ENCODE measurements at regions not wholly inside any gene's neighbourhood (a gene's known extent, or its start where the extent isn't known, plus 50 kb on each side); places are given as distances from the start of the nearest gene placed in this dataset.

DNA sequence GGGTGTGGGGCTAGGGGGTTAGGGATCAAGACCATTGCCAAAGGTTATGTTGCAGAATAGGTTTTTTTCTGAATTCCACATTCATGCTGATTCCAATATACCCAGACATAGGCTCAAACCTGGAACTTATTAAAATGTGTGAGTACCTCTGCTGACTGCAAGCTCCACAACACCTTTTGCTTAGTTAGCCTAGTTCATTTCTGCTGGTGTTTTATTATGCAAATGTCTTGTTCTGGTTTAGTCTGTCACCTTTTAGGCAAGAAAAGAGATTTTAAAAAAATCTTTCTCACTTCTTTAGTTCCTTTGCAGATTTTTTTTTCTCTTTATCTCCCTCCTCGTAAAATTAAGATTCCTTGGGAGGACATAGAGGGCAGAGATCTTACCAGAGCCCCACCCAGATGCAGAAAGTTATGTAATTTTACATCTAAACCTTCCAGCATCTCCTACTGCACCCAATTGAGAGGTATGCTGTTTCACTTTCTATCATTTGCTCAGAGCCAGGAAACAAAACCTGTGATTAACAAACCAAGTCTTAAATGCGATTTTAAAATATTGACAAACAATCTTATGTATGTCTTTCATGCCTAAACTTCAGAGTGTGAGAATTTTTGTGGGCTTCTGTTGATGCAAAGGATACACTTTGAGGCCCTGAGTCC, 190.7 kb upstream of the CLNK start:
- Histone ChIP-seq H3K36me3 (ENCODE audit: control insufficient read depth in 2 of 2, insufficient read depth in 1 of 2, low read length in 2 of 2) (no peaks in the 10 kb centered on the region), H3K9me3 (ENCODE audit: control insufficient read depth, insufficient read depth, low read depth, low read length) (no peaks in the 10 kb centered on the region), H3K4me1 (ENCODE audit: control insufficient read depth, insufficient read depth, low read length) (no peaks in the 10 kb centered on the region), H3K27ac (ENCODE audit: extremely low read depth, low read depth, low read length) (no peak overlapping the region), H3K4me3 (ENCODE audit: low read depth, low read length) (no peak overlapping the region)
- TF ChIP-seq ZBTB11 (tag by site-specific recombination; conservative IDR thresholded peaks at IDR 0.05; ENCODE audit: low read depth) (no peak), ZNF660 (tag by site-specific recombination; IDR thresholded peaks at IDR 0.05) (no peak), ZNF596 (tag by site-specific recombination; IDR thresholded peaks at IDR 0.05) (no peak), GLI4 (tag by site-specific recombination; IDR thresholded peaks at IDR 0.05) (no peak), ZNF777 (tag by site-specific recombination; IDR thresholded peaks at IDR 0.05; ENCODE audit: borderline replicate concordance) (no peak), ZEB2 (tag by site-specific recombination; IDR thresholded peaks at IDR 0.05) (no peak), ZNF501 (tag by site-specific recombination; IDR thresholded peaks at IDR 0.05) (no peak), ZFP3 (tag by site-specific recombination; IDR thresholded peaks at IDR 0.05; ENCODE audit: low read depth) (no peak), ZNF548 (tag by site-specific recombination; IDR thresholded peaks at IDR 0.05) (no peak), ZBTB17 (tag by site-specific recombination; IDR thresholded peaks at IDR 0.05) (no peak), ZNF302 (tag by site-specific recombination; IDR thresholded peaks at IDR 0.05; ENCODE audit: low read depth) (no peak)
- TF ChIP-seq, protein P1, sequence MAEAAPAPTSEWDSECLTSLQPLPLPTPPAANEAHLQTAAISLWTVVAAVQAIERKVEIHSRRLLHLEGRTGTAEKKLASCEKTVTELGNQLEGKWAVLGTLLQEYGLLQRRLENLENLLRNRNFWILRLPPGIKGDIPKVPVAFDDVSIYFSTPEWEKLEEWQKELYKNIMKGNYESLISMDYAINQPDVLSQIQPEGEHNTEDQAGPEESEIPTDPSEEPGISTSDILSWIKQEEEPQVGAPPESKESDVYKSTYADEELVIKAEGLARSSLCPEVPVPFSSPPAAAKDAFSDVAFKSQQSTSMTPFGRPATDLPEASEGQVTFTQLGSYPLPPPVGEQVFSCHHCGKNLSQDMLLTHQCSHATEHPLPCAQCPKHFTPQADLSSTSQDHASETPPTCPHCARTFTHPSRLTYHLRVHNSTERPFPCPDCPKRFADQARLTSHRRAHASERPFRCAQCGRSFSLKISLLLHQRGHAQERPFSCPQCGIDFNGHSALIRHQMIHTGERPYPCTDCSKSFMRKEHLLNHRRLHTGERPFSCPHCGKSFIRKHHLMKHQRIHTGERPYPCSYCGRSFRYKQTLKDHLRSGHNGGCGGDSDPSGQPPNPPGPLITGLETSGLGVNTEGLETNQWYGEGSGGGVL (tag by site-specific recombination; IDR thresholded peaks at IDR 0.05), result no peak
- TF ChIP-seq, protein P2, sequence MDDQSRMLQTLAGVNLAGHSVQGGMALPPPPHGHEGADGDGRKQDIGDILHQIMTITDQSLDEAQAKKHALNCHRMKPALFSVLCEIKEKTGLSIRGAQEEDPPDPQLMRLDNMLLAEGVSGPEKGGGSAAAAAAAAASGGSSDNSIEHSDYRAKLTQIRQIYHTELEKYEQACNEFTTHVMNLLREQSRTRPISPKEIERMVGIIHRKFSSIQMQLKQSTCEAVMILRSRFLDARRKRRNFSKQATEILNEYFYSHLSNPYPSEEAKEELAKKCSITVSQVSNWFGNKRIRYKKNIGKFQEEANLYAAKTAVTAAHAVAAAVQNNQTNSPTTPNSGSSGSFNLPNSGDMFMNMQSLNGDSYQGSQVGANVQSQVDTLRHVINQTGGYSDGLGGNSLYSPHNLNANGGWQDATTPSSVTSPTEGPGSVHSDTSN (CRISPR knock-in tag; IDR thresholded peaks at IDR 0.05), result no peak
- ChIA-PET CTCF (interaction anchor here (0.5 kb wide), 1 partner anchor 10 kb away, joined by 4 read pairs; no protein-coding TSS in a partner anchor), POLR2A (no interaction called here)

- no peaks in the 10 kb centered on the region for H3K36me3 ChIP-seq (ENCODE audit: control insufficient read depth in 2 of 2, insufficient read depth in 1 of 2, low read length in 2 of 2)
- CTCF ChIA-PET, result no interaction called here
- H3K4me1 ChIP-seq (ENCODE audit: control insufficient read depth, insufficient read depth, low read length), result no peaks in the 10 kb centered on the region
- TF ChIP-seq ZNF18 (tag by site-specific recombination; IDR thresholded peaks at IDR 0.05) (no peak), ZNF501 (tag by site-specific recombination; IDR thresholded peaks at IDR 0.05) (no peak), ZNF335 (tag by site-specific recombination; conservative IDR thresholded peaks at IDR 0.05) (no peak), ZNF302 (tag by site-specific recombination; IDR thresholded peaks at IDR 0.05; ENCODE audit: low read depth) (no peak), ZBTB48 (tag by site-specific recombination; IDR thresholded peaks at IDR 0.05) (no peak), ZNF37A (tag by site-specific recombination; IDR thresholded peaks at IDR 0.05) (no peak)
- TF ChIP-seq, protein P3, sequence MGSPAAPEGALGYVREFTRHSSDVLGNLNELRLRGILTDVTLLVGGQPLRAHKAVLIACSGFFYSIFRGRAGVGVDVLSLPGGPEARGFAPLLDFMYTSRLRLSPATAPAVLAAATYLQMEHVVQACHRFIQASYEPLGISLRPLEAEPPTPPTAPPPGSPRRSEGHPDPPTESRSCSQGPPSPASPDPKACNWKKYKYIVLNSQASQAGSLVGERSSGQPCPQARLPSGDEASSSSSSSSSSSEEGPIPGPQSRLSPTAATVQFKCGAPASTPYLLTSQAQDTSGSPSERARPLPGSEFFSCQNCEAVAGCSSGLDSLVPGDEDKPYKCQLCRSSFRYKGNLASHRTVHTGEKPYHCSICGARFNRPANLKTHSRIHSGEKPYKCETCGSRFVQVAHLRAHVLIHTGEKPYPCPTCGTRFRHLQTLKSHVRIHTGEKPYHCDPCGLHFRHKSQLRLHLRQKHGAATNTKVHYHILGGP (tag by site-specific recombination; IDR thresholded peaks at IDR 0.05), result no peak
- no peak overlapping the region for H3K27ac ChIP-seq (ENCODE audit: extremely low read depth, low read depth, low read length)
- H3K9me3 ChIP-seq (ENCODE audit: control insufficient read depth, insufficient read depth, low read depth, low read length), result no peaks in the 10 kb centered on the region
- POLR2A ChIA-PET, result no interaction called here
- no peak overlapping the region for H3K4me3 ChIP-seq (ENCODE audit: low read depth, low read length)
These were observed 189.2 kb upstream of the CLNK start for GRCh38 chr4:10873809-10874208.
